ENCODE measurements at regions not wholly inside any gene's neighbourhood (a gene's known extent, or its start where the extent isn't known, plus 50 kb on each side); places are given as distances from the start of the nearest gene placed in this dataset.

DNA sequence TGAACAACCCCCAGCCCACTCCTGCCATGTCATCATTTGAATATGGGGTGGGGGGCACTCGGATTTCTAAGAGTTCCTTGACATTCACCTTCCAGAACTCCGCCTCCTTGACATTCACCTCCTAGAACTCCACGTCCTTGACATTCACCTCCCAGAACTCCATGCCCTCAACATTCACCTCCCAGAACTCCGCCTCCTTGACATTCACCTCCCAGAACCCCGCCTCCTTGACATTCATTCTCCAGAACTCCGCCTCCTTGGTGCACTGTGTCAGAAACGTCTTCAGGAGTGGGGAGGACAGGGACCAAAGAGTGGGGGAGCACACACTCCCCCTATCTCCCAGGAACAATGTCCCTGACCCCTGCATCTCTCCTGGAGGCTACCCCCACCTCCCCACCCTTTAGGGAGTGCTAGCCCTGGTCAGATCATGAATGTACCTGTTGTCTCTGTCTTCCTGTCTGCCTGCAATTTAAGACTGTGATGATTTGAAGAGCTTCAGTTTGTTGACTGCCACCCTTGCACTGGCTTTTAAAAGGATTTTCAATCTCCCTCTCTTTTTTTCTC, 110.1 kb downstream of the NPTX2 start:
- Histone ChIP-seq H2AFZ (ENCODE audit: low read depth, low read length) (no peak overlapping the region), H4K20me1 (ENCODE audit: insufficient read depth) (no peaks in the 10 kb centered on the region), H3K9ac (ENCODE audit: low read length) (no peak overlapping the region), H3K4me3 (ENCODE audit: low read length) (no peak overlapping the region), H3F3A (ENCODE audit: insufficient read depth, low read length, poor library complexity, severe bottlenecking) (no peaks in the 10 kb centered on the region), H3K79me2 (replicated peaks; ENCODE audit: insufficient read depth, low read length) (no peaks in the 10 kb centered on the region), H3K9me3 (ENCODE audit: low read length) (no peaks in the 10 kb centered on the region), H3K27ac (ENCODE audit: low read length) (no peak overlapping the region), H3K27me3 (ENCODE audit: insufficient read depth, low read depth, low read length) (no peaks in the 10 kb centered on the region), H3K9me2 (ENCODE audit: insufficient read depth, low read length) (no peaks in the 10 kb centered on the region), H3K36me3 (ENCODE audit: insufficient read depth, low read length) (no peaks in the 10 kb centered on the region), H3K4me2 (ENCODE audit: low read length) (no peak overlapping the region)
- no peak for TF ChIP-seq RAD21 (conservative IDR thresholded peaks at IDR 0.05)
- no peak for TF ChIP-seq POLR2AphosphoS5 (IDR thresholded peaks at IDR 0.05)

- Histone ChIP-seq H3K27ac (ENCODE audit: low read length) (no peak overlapping the region), H3K9me2 (ENCODE audit: insufficient read depth, low read length) (no peaks in the 10 kb centered on the region), H3K79me2 (replicated peaks; ENCODE audit: insufficient read depth, low read length) (no peaks in the 10 kb centered on the region), H3K9ac (ENCODE audit: low read length) (no peak overlapping the region), H4K20me1 (ENCODE audit: insufficient read depth) (no peaks in the 10 kb centered on the region), H3K9me3 (ENCODE audit: low read length) (no peaks in the 10 kb centered on the region), H3K36me3 (ENCODE audit: insufficient read depth, low read length) (no peaks in the 10 kb centered on the region), H3K4me3 (ENCODE audit: low read length) (no peak overlapping the region), H3F3A (ENCODE audit: insufficient read depth, low read length, poor library complexity, severe bottlenecking) (no peaks in the 10 kb centered on the region), H3K4me2 (ENCODE audit: low read length) (no peak overlapping the region), H3K27me3 (ENCODE audit: insufficient read depth, low read depth, low read length) (no peaks in the 10 kb centered on the region), H2AFZ (ENCODE audit: low read depth, low read length) (no peak overlapping the region)
- TF ChIP-seq, protein P1, sequence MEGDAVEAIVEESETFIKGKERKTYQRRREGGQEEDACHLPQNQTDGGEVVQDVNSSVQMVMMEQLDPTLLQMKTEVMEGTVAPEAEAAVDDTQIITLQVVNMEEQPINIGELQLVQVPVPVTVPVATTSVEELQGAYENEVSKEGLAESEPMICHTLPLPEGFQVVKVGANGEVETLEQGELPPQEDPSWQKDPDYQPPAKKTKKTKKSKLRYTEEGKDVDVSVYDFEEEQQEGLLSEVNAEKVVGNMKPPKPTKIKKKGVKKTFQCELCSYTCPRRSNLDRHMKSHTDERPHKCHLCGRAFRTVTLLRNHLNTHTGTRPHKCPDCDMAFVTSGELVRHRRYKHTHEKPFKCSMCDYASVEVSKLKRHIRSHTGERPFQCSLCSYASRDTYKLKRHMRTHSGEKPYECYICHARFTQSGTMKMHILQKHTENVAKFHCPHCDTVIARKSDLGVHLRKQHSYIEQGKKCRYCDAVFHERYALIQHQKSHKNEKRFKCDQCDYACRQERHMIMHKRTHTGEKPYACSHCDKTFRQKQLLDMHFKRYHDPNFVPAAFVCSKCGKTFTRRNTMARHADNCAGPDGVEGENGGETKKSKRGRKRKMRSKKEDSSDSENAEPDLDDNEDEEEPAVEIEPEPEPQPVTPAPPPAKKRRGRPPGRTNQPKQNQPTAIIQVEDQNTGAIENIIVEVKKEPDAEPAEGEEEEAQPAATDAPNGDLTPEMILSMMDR (IDR thresholded peaks at IDR 0.05; ENCODE audit: poor library complexity, severe bottlenecking): no peak
- TF ChIP-seq EZH2 (IDR thresholded peaks at IDR 0.05; ENCODE audit: borderline replicate concordance, insufficient read depth, low read length, poor library complexity, severe bottlenecking) (no peak), EP300 (conservative IDR thresholded peaks at IDR 0.05; ENCODE audit: poor library complexity, severe bottlenecking) (no peak), TAF1 (IDR thresholded peaks at IDR 0.05; ENCODE audit: low read depth) (no peak), REST (IDR thresholded peaks at IDR 0.05; ENCODE audit: borderline replicate concordance) (no peak), POLR2AphosphoS5 (IDR thresholded peaks at IDR 0.05) (no peak)
Observed at GRCh38 chr7:98728555-98728954, 111.5 kb downstream of the NPTX2 start.

DNA sequence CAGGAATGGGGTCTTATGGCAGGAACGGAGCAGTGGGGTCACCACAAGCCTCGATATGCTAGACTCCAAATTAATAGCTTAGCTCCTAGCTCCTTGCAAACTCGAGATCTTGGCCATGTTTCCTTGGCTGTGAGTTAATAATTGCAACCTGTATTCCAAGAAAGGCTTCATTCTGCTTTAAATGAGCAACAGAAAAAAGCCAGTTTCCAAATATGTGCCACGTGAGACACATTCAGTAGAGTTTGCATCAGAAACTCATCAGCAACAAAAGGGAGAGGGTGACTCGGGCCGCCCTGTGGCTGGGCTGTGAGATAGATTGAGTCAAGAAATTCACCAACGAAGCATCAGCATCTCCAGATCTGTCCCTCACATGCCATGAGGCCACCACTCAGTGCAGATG, 112.0 kb downstream of the NPTX2 start:
- H3K27me3 ChIP-seq (ENCODE audit: insufficient read depth, low read depth, low read length): no peaks in the 10 kb centered on the region
- no peak overlapping the region for H3K27ac ChIP-seq (ENCODE audit: low read length)
- no peak overlapping the region for H3K4me3 ChIP-seq (ENCODE audit: low read length)
- H3K9ac ChIP-seq (ENCODE audit: low read length): no peak overlapping the region
- no peak overlapping the region for H3K4me2 ChIP-seq (ENCODE audit: low read length)
- H3K9me2 ChIP-seq (ENCODE audit: insufficient read depth, low read length): no peaks in the 10 kb centered on the region
- H3F3A ChIP-seq (ENCODE audit: insufficient read depth, low read length, poor library complexity, severe bottlenecking): no peaks in the 10 kb centered on the region
- TF ChIP-seq, protein P1 (IDR thresholded peaks at IDR 0.05; ENCODE audit: poor library complexity, severe bottlenecking): no peak
- TF ChIP-seq POLR2AphosphoS5 (IDR thresholded peaks at IDR 0.05): no peak
- no peak for TF ChIP-seq MXI1 (conservative IDR thresholded peaks at IDR 0.05; ENCODE audit: poor library complexity, severe bottlenecking)
- TF ChIP-seq SMC3 (conservative IDR thresholded peaks at IDR 0.05; ENCODE audit: poor library complexity): no peak
- no peak for TF ChIP-seq TAF1 (IDR thresholded peaks at IDR 0.05; ENCODE audit: low read depth)
- no peak for TF ChIP-seq EP300 (conservative IDR thresholded peaks at IDR 0.05; ENCODE audit: poor library complexity, severe bottlenecking)
- no peak for TF ChIP-seq EZH2 (IDR thresholded peaks at IDR 0.05; ENCODE audit: borderline replicate concordance, insufficient read depth, low read length, poor library complexity, severe bottlenecking)
- TF ChIP-seq RAD21 (conservative IDR thresholded peaks at IDR 0.05): no peak
- TF ChIP-seq REST (IDR thresholded peaks at IDR 0.05; ENCODE audit: borderline replicate concordance): no peak
- H3K79me2 ChIP-seq (replicated peaks; ENCODE audit: insufficient read depth, low read length): no peaks in the 10 kb centered on the region
- no peaks in the 10 kb centered on the region for H3K36me3 ChIP-seq (ENCODE audit: insufficient read depth, low read length)
- H4K20me1 ChIP-seq (ENCODE audit: insufficient read depth): no peaks in the 10 kb centered on the region
- H3K9me3 ChIP-seq (ENCODE audit: low read length): no peaks in the 10 kb centered on the region
- no peak overlapping the region for H2AFZ ChIP-seq (ENCODE audit: low read depth, low read length)

All from neural cell (in vitro differentiated cells).